CD4-positive, alpha-beta T cell (primary cell): ENCODE measurements at regions not wholly inside any gene's neighbourhood (a gene's known extent, or its start where the extent isn't known, plus 50 kb on each side); places are given as distances from the start of the nearest gene placed in this dataset.
"Not testable (repeated sequence)": the region's sequence is repeated elsewhere in the genome, so short reads cannot be mapped to it uniquely, and the experiment has no call there.

ENCODE experiments used
- ATAC-seq: fragments of 200-7000 bp; cut with Tn5 transposase; one replicate; pipeline ENCODE4 v1.10.0; 2022; ENCODE audit warnings: mild to moderate bottlenecking; ENCODE audit not compliant: poor library complexity
- CTCF ChIA-PET: fragments of 350-600 bp; sonication (Branson Sonifier 250); formaldehyde crosslinking; loops from one replicate; lab custom pipeline; 2021; ENCODE audit warnings: antibody characterized with exemption, inconsistent platforms; lab: Charles Lee
- POLR2A ChIA-PET: fragments of 350-600 bp; sonication (Branson Sonifier 250); formaldehyde crosslinking; loops from one replicate; lab custom pipeline; 2021; ENCODE audit warnings: antibody characterized with exemption, inconsistent platforms; lab: Charles Lee
- DNase-seq, 14 experiments: peaks; one replicate each; pipeline ENCODE4 v3.0.0-alpha.2; 2013 to 2020; ENCODE audit warnings: mixed read lengths in 2 of 14
- H3K27ac ChIP-seq, 2 donors: one replicate each; pipeline versions ENCODE4 v1.5.1 to v1.7.0; 2013; ENCODE audit warnings: low read length in 2 of 2, low read depth in 1 of 2, mild to moderate bottlenecking in 1 of 2
- H3K27me3 ChIP-seq, 2 experiments: 1 replicate in 1 of 2; 2 replicates in 1 of 2; pipeline versions ENCODE4 v1.6.1 to v1.7.0; 2013; ENCODE audit warnings: low read length in 2 of 2, control low read depth in 1 of 2, mild to moderate bottlenecking in 1 of 2, moderate library complexity in 1 of 2; ENCODE audit not compliant: insufficient read depth in 2 of 2, control insufficient read depth in 1 of 2
- H3K36me3 ChIP-seq: one replicate; pipeline ENCODE4 v1.6.1; 2013; ENCODE audit warnings: low read length, control low read depth; ENCODE audit not compliant: insufficient read depth
- H3K4me1 ChIP-seq: one replicate; pipeline ENCODE4 v1.6.1; 2013; ENCODE audit warnings: low read length, control low read depth; ENCODE audit not compliant: insufficient read depth
- H3K4me3 ChIP-seq: one replicate; pipeline ENCODE4 v1.5.1; 2013; ENCODE audit warnings: mild to moderate bottlenecking, low read length, moderate library complexity
- H3K9me3 ChIP-seq, 2 experiments: 1 replicate in 1 of 2; 2 replicates in 1 of 2; pipeline versions ENCODE4 v1.6.1 to v1.7.0; 2013; ENCODE audit warnings: low read length in 2 of 2, mild to moderate bottlenecking in 2 of 2, control low read depth in 1 of 2, moderate library complexity in 1 of 2; ENCODE audit not compliant: control insufficient read depth in 1 of 2, insufficient read depth in 1 of 2
- H3K27ac Mint-ChIP-seq: one replicate; pipeline ENCODE4 v1.8.0; 2020; ENCODE audit warnings: mixed read lengths
- H3K27me3 Mint-ChIP-seq: one replicate; pipeline ENCODE4 v1.8.0; 2021; ENCODE audit warnings: mixed read lengths
- H3K36me3 Mint-ChIP-seq: one replicate; pipeline ENCODE4 v1.8.0; 2021; ENCODE audit warnings: low read depth, mixed read lengths
- H3K4me1 Mint-ChIP-seq: one replicate; pipeline ENCODE4 v1.8.0; 2021; ENCODE audit warnings: low read depth, mixed read lengths
- H3K4me3 Mint-ChIP-seq: one replicate; pipeline ENCODE4 v1.8.0; 2020; ENCODE audit warnings: mild to moderate bottlenecking, mixed read lengths
- H3K9me3 Mint-ChIP-seq: one replicate; pipeline ENCODE4 v1.8.0; 2020; ENCODE audit warnings: mixed read lengths
- intact Hi-C, 2 experiments: fragments of 100-400 bp; cut with DNase I in 1 of 2; cut with micrococcal nuclease in 1 of 2; formaldehyde crosslinking; loops; one replicate each; pipeline versions ENCODE4 v1.15.1 to v1.9.0; 2023 to 2025; cut with DNase I, micrococcal nuclease
- TF ChIP-seq, protein P1 (sequence below): fragments of 200-600 bp; IDR thresholded peaks from one replicate; pipeline ENCODE4 v1.8.0; 2022; ENCODE audit warnings: antibody characterized with exemption, mild to moderate bottlenecking

DNA sequence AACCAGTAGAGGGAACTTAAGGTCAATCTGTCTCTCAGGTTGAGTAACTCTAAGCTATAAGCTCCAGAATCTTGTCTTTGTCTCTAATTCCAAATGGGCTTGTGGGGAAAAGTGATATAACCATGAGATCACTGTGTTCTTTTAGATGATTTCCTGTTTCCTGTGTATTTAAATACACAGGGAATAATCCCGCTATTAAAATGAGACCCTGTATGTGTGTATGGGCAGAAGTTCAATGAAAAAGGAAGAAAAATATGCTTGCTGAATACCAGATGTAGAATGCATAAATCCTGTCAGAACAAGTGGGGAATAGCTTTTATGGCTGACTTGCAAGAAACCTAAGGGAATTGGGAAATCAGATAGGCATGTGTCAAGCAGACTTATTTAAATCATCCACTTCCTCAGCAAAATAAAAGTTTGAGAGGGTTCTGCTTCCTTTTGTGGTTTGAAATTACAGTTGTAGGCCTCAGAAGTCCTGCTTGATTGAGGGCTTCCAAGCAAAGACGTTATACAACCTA is 164.7 kb upstream of the PDE7B start:
- Mint-ChIP-seq H3K36me3 (no peaks in the 10 kb centered on the region), H3K27me3 (no peaks in the 10 kb centered on the region), H3K4me3 (no peak overlapping the region), H3K4me1 (peaks cover 11% of the 10 kb centered on the region), H3K27ac (no peak overlapping the region), H3K9me3 (no peaks in the 10 kb centered on the region)
- ChIA-PET CTCF (no interaction called here), POLR2A (no interaction called here)
- H3K9me3 ChIP-seq = no peaks in the 10 kb centered on the region
- TF ChIP-seq, protein P1, sequence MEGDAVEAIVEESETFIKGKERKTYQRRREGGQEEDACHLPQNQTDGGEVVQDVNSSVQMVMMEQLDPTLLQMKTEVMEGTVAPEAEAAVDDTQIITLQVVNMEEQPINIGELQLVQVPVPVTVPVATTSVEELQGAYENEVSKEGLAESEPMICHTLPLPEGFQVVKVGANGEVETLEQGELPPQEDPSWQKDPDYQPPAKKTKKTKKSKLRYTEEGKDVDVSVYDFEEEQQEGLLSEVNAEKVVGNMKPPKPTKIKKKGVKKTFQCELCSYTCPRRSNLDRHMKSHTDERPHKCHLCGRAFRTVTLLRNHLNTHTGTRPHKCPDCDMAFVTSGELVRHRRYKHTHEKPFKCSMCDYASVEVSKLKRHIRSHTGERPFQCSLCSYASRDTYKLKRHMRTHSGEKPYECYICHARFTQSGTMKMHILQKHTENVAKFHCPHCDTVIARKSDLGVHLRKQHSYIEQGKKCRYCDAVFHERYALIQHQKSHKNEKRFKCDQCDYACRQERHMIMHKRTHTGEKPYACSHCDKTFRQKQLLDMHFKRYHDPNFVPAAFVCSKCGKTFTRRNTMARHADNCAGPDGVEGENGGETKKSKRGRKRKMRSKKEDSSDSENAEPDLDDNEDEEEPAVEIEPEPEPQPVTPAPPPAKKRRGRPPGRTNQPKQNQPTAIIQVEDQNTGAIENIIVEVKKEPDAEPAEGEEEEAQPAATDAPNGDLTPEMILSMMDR = no peak
- H3K4me3 ChIP-seq = no peak overlapping the region
- H3K27me3 ChIP-seq = no peaks in the 10 kb centered on the region
- ATAC-seq (no peak), DNase-seq (no peak)
- no peak overlapping the region for H3K27ac ChIP-seq
- intact Hi-C loops = no loop called here
- H3K4me1 ChIP-seq = no peaks in the 10 kb centered on the region
- H3K36me3 ChIP-seq = no peaks in the 10 kb centered on the region

DNA sequence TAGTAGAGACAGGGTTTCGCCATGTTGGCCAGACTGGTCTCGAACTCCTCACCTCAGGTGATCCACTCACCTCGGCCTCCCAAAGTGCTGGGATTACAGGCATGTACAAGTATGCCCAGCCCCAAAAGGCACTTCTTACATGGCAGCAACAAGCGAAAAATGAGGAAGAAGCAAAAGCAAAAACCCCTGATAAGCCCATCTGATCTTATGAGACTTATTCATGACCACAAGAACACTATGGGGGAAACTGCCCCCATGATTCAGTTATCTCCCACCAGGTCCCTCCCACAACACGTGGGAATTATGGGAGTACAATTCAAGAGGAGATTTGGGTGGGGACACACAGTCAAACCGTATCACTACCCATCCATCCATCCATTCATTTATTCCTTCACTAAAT is 163.0 kb upstream of the PDE7B start:
- H3K36me3 Mint-ChIP-seq, H3K9me3 Mint-ChIP-seq, H3K4me3 ChIP-seq, H3K27ac Mint-ChIP-seq, H3K27ac ChIP-seq, H3K27me3 ChIP-seq, H3K4me1 ChIP-seq, H3K9me3 ChIP-seq, H3K27me3 Mint-ChIP-seq, DNase-seq, intact Hi-C loops, ATAC-seq, CTCF ChIA-PET, H3K36me3 ChIP-seq, H3K4me3 Mint-ChIP-seq: not testable (repeated sequence)
- POLR2A ChIA-PET = interaction anchor here (0.7 kb wide), 1 partner anchor 192 kb away, joined by 3 read pairs; no protein-coding TSS in a partner anchor
- H3K4me1 Mint-ChIP-seq = peaks cover 11% of the 10 kb centered on the region

DNA sequence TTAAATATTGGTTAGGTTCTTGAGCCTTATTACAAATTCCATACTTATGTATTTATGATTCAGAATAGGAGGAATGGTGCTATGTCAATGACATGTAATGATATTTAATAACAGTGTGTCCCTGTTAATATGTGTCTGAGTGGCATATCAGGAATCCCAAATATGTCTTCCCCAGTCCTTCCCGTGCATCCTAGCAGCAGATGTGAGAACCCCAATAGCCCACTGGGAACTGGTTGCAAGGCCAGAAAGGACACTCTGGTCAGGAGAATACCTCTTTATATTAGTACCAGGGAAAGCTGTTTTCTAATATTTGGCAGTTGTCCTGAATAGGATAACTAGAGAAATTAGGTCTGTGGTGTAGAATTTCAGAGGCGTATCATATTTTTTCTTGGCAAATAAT is 159.1 kb upstream of the PDE7B start:
- TF ChIP-seq, protein P1 = no peak
- intact Hi-C loops = no loop called here
- Histone ChIP-seq H3K27me3 (no peaks in the 10 kb centered on the region), H3K27ac (no peak overlapping the region), H3K9me3 (no peaks in the 10 kb centered on the region), H3K4me3 (no peak overlapping the region), H3K4me1 (no peaks in the 10 kb centered on the region), H3K36me3 (no peaks in the 10 kb centered on the region)
- peaks cover 1% of the 10 kb centered on the region for H3K4me1 Mint-ChIP-seq
- POLR2A ChIA-PET = no interaction called here
- CTCF ChIA-PET = no interaction called here
- no peaks in the 10 kb centered on the region for H3K27me3 Mint-ChIP-seq
- ATAC-seq = no peak
- no peak overlapping the region for H3K4me3 Mint-ChIP-seq
- no peak for DNase-seq
- no peaks in the 10 kb centered on the region for H3K36me3 Mint-ChIP-seq
- H3K9me3 Mint-ChIP-seq = no peaks in the 10 kb centered on the region
- no peak overlapping the region for H3K27ac Mint-ChIP-seq

DNA sequence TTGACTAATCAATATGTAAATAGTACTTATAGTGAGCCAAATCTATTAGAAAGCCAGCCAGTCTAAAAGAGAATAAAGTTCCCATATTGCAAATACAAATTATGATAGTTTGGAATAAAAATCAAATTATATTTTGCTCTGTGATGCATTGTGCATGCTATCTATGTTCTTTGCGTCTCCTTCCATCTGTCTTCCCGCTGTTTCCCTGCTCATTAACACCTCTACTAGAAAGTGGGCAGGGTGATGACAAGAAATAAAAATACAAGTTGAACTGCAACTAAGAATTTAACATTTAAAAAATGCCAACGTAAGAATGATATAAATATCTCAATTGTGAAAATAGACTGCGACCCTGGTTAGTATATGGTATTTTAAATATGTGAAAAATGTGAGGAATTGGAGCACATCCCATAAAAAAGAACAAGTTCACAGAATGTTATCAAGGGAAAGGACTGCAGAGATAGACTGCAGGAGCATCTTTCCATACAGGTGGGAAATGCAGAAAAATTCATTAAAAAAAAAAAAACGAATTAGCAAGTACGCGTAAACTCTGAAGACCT is 157.6 kb upstream of the PDE7B start:
- Mint-ChIP-seq H3K27me3 (no peaks in the 10 kb centered on the region), H3K4me3 (no peak overlapping the region), H3K27ac (no peak overlapping the region), H3K9me3 (no peaks in the 10 kb centered on the region), H3K4me1 (no peaks in the 10 kb centered on the region), H3K36me3 (no peaks in the 10 kb centered on the region)
- no peak for DNase-seq
- H3K4me1 ChIP-seq = no peaks in the 10 kb centered on the region
- POLR2A ChIA-PET = no interaction called here
- TF ChIP-seq, protein P1 = no peak
- no peak overlapping the region for H3K27ac ChIP-seq
- no peaks in the 10 kb centered on the region for H3K27me3 ChIP-seq
- H3K9me3 ChIP-seq = no peaks in the 10 kb centered on the region
- H3K36me3 ChIP-seq = no peaks in the 10 kb centered on the region
- H3K4me3 ChIP-seq = no peak overlapping the region
- CTCF ChIA-PET = no interaction called here
- ATAC-seq = no peak
- intact Hi-C loops = no loop called here
